ENCODE measurements at regions not wholly inside any gene's neighbourhood (a gene's known extent, or its start where the extent isn't known, plus 50 kb on each side); places are given as distances from the start of the nearest gene placed in this dataset.

DNA sequence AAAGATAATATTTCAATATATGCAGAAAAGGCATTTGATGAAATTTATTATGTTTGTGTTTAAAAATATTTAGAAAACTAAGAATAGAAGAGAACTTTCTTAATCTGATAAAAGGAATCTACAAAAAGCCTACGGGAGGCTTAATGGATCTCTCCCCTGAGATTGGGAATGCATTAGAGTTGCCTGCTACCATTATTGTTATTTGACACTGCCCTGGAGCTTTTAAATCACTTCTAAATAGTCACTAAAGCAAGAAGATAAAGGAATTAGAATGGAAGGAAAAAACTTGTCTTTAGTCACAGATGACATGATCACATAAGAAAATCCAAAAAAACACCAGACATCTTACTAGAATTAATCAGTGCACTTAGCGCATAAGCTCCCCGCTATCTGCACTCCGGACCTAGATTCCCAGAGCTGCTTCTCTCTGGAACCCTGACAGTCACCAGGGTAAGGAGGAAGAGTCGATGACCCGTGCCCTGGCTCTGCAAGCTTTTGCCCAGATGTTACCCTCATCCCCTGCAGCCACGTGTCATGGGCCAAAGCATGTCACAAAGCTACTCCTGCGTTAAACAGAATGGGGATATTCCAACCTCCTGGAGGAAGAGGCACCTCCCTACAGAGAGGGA, 97.1 kb downstream of the MINAR1 start:
- TF ChIP-seq CTCF (IDR thresholded peaks at IDR 0.05; ENCODE audit: low read depth, low read length, poor library complexity, severe bottlenecking) (no peak), EZH2phosphoT487 (IDR thresholded peaks at IDR 0.05; ENCODE audit: borderline replicate concordance, low read length) (no peak)
